Neural cell (in vitro differentiated cells): ENCODE measurements at regions not wholly inside any gene's neighbourhood (a gene's known extent, or its start where the extent isn't known, plus 50 kb on each side); places are given as distances from the start of the nearest gene placed in this dataset.

ENCODE experiments used
- EP300 ChIP-seq: fragments of 450-650 bp; conservative IDR thresholded peaks from 2 replicates; pipeline ENCODE4 v1.6.1; 2014; ENCODE audit warnings: antibody characterized with exemption, mild to moderate bottlenecking, moderate library complexity; ENCODE audit not compliant: poor library complexity, severe bottlenecking
- EZH2 ChIP-seq: fragments of 200-600, 300-800 bp; shearing (Covaris generic), sonication (generic); IDR thresholded peaks from 2 replicates; pipeline ENCODE4 v1.6.1; 2014; ENCODE audit warnings: antibody characterized with exemption, low read length, borderline replicate concordance, mild to moderate bottlenecking; ENCODE audit not compliant: insufficient read depth, poor library complexity, severe bottlenecking
- POLR2AphosphoS5 ChIP-seq: IDR thresholded peaks from 2 replicates; pipeline ENCODE4 v1.6.1; 2012
- RAD21 ChIP-seq: fragments of 450-650 bp; conservative IDR thresholded peaks from 2 replicates; pipeline ENCODE4 v1.6.1; 2014; ENCODE audit warnings: antibody characterized with exemption, mild to moderate bottlenecking, moderate library complexity
- SMC3 ChIP-seq: fragments of 450-650 bp; conservative IDR thresholded peaks from 2 replicates; pipeline ENCODE4 v1.6.1; 2014; ENCODE audit warnings: antibody characterized with exemption, mild to moderate bottlenecking, moderate library complexity; ENCODE audit not compliant: poor library complexity
- TAF1 ChIP-seq: IDR thresholded peaks from 2 replicates; pipeline ENCODE4 v1.6.1; 2012; ENCODE audit warnings: low read depth
- TF ChIP-seq, protein P1 (sequence below): fragments of 450-650 bp; IDR thresholded peaks from 2 replicates; pipeline ENCODE4 v1.5.1; 2014; ENCODE audit warnings: antibody characterized with exemption, mild to moderate bottlenecking, moderate library complexity; ENCODE audit not compliant: poor library complexity, severe bottlenecking
- TF ChIP-seq, protein P2 (sequence below): IDR thresholded peaks from 2 replicates; pipeline ENCODE4 v1.6.1; 2012; ENCODE audit warnings: borderline replicate concordance

DNA sequence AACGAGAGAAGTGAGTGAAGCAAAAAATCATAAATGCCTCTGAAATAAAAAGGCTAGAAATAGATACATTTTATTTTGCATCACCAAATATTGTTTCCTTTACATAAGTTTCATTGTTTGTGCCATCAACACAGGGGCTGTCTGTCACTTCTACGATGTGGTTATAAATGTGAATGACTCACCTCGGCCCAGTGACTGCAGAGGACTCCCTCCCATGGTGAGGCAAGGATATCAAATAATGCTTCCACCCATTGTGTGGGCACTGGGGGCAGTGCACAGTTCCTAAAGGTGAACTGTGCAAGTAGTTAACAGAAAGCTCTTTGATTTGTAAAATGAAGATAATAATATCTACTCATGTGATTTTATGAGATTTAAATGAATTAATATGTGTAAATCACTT lies 230.3 kb upstream of the NEIL3 start:
- TF ChIP-seq, protein P1, sequence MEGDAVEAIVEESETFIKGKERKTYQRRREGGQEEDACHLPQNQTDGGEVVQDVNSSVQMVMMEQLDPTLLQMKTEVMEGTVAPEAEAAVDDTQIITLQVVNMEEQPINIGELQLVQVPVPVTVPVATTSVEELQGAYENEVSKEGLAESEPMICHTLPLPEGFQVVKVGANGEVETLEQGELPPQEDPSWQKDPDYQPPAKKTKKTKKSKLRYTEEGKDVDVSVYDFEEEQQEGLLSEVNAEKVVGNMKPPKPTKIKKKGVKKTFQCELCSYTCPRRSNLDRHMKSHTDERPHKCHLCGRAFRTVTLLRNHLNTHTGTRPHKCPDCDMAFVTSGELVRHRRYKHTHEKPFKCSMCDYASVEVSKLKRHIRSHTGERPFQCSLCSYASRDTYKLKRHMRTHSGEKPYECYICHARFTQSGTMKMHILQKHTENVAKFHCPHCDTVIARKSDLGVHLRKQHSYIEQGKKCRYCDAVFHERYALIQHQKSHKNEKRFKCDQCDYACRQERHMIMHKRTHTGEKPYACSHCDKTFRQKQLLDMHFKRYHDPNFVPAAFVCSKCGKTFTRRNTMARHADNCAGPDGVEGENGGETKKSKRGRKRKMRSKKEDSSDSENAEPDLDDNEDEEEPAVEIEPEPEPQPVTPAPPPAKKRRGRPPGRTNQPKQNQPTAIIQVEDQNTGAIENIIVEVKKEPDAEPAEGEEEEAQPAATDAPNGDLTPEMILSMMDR = no peak
- TF ChIP-seq POLR2AphosphoS5 (no peak), RAD21 (no peak), EP300 (no peak), TAF1 (no peak), EZH2 (no peak), SMC3 (no peak)
- TF ChIP-seq, protein P2, sequence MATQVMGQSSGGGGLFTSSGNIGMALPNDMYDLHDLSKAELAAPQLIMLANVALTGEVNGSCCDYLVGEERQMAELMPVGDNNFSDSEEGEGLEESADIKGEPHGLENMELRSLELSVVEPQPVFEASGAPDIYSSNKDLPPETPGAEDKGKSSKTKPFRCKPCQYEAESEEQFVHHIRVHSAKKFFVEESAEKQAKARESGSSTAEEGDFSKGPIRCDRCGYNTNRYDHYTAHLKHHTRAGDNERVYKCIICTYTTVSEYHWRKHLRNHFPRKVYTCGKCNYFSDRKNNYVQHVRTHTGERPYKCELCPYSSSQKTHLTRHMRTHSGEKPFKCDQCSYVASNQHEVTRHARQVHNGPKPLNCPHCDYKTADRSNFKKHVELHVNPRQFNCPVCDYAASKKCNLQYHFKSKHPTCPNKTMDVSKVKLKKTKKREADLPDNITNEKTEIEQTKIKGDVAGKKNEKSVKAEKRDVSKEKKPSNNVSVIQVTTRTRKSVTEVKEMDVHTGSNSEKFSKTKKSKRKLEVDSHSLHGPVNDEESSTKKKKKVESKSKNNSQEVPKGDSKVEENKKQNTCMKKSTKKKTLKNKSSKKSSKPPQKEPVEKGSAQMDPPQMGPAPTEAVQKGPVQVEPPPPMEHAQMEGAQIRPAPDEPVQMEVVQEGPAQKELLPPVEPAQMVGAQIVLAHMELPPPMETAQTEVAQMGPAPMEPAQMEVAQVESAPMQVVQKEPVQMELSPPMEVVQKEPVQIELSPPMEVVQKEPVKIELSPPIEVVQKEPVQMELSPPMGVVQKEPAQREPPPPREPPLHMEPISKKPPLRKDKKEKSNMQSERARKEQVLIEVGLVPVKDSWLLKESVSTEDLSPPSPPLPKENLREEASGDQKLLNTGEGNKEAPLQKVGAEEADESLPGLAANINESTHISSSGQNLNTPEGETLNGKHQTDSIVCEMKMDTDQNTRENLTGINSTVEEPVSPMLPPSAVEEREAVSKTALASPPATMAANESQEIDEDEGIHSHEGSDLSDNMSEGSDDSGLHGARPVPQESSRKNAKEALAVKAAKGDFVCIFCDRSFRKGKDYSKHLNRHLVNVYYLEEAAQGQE = no peak
